ENCODE measurements at regions not wholly inside any gene's neighbourhood (a gene's known extent, or its start where the extent isn't known, plus 50 kb on each side); places are given as distances from the start of the nearest gene placed in this dataset.

DNA sequence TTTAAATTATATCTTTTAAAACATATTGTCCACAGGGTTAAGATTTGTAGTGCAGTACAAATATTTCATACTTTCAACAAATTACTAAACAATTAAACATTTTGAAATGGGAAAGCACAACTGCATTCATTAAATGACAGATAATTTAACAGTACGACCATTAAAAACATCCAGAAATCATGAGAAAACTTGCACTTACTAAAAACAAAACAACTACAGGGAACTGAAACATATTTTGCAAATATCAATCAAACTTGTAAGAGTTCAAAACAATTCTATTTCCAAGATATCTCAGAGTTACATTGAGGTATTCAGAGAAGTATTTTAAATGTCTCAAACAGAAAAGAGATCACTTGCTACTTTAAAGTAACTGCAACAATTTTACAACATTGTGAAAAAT, 478.5 kb upstream of the PCDH10 start:
- H3K9ac ChIP-seq (ENCODE audit: low read length) = no peak overlapping the region
- no peaks in the 10 kb centered on the region for H3K36me3 ChIP-seq (ENCODE audit: insufficient read depth, low read length)
- no peaks in the 10 kb centered on the region for H4K20me1 ChIP-seq (ENCODE audit: insufficient read depth)
- no peaks in the 10 kb centered on the region for H3F3A ChIP-seq (ENCODE audit: insufficient read depth, low read length, poor library complexity, severe bottlenecking)
- H3K79me2 ChIP-seq (replicated peaks; ENCODE audit: insufficient read depth, low read length) = no peaks in the 10 kb centered on the region
- no peak overlapping the region for H2AFZ ChIP-seq (ENCODE audit: low read depth, low read length)
- H3K27ac ChIP-seq (ENCODE audit: low read length) = no peak overlapping the region
- H3K27me3 ChIP-seq (ENCODE audit: insufficient read depth, low read depth, low read length) = no peaks in the 10 kb centered on the region
- no peaks in the 10 kb centered on the region for H3K9me3 ChIP-seq (ENCODE audit: low read length)
- H3K4me2 ChIP-seq (ENCODE audit: low read length) = no peak overlapping the region
- TF ChIP-seq, protein P1, sequence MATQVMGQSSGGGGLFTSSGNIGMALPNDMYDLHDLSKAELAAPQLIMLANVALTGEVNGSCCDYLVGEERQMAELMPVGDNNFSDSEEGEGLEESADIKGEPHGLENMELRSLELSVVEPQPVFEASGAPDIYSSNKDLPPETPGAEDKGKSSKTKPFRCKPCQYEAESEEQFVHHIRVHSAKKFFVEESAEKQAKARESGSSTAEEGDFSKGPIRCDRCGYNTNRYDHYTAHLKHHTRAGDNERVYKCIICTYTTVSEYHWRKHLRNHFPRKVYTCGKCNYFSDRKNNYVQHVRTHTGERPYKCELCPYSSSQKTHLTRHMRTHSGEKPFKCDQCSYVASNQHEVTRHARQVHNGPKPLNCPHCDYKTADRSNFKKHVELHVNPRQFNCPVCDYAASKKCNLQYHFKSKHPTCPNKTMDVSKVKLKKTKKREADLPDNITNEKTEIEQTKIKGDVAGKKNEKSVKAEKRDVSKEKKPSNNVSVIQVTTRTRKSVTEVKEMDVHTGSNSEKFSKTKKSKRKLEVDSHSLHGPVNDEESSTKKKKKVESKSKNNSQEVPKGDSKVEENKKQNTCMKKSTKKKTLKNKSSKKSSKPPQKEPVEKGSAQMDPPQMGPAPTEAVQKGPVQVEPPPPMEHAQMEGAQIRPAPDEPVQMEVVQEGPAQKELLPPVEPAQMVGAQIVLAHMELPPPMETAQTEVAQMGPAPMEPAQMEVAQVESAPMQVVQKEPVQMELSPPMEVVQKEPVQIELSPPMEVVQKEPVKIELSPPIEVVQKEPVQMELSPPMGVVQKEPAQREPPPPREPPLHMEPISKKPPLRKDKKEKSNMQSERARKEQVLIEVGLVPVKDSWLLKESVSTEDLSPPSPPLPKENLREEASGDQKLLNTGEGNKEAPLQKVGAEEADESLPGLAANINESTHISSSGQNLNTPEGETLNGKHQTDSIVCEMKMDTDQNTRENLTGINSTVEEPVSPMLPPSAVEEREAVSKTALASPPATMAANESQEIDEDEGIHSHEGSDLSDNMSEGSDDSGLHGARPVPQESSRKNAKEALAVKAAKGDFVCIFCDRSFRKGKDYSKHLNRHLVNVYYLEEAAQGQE (IDR thresholded peaks at IDR 0.05; ENCODE audit: borderline replicate concordance) = no peak
- TF ChIP-seq RAD21 (conservative IDR thresholded peaks at IDR 0.05) = no peak
- TF ChIP-seq, protein P2, sequence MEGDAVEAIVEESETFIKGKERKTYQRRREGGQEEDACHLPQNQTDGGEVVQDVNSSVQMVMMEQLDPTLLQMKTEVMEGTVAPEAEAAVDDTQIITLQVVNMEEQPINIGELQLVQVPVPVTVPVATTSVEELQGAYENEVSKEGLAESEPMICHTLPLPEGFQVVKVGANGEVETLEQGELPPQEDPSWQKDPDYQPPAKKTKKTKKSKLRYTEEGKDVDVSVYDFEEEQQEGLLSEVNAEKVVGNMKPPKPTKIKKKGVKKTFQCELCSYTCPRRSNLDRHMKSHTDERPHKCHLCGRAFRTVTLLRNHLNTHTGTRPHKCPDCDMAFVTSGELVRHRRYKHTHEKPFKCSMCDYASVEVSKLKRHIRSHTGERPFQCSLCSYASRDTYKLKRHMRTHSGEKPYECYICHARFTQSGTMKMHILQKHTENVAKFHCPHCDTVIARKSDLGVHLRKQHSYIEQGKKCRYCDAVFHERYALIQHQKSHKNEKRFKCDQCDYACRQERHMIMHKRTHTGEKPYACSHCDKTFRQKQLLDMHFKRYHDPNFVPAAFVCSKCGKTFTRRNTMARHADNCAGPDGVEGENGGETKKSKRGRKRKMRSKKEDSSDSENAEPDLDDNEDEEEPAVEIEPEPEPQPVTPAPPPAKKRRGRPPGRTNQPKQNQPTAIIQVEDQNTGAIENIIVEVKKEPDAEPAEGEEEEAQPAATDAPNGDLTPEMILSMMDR (IDR thresholded peaks at IDR 0.05; ENCODE audit: poor library complexity, severe bottlenecking) = no peak
- TF ChIP-seq EP300 (conservative IDR thresholded peaks at IDR 0.05; ENCODE audit: poor library complexity, severe bottlenecking) = no peak
- TF ChIP-seq TAF1 (IDR thresholded peaks at IDR 0.05; ENCODE audit: low read depth) = no peak
- no peak for TF ChIP-seq MXI1 (conservative IDR thresholded peaks at IDR 0.05; ENCODE audit: poor library complexity, severe bottlenecking)
- TF ChIP-seq SMC3 (conservative IDR thresholded peaks at IDR 0.05; ENCODE audit: poor library complexity) = no peak
- no peak for TF ChIP-seq EZH2 (IDR thresholded peaks at IDR 0.05; ENCODE audit: borderline replicate concordance, insufficient read depth, low read length, poor library complexity, severe bottlenecking)
- no peak overlapping the region for H3K4me3 ChIP-seq (ENCODE audit: low read length)
- H3K9me2 ChIP-seq (ENCODE audit: insufficient read depth, low read length) = no peaks in the 10 kb centered on the region

DNA sequence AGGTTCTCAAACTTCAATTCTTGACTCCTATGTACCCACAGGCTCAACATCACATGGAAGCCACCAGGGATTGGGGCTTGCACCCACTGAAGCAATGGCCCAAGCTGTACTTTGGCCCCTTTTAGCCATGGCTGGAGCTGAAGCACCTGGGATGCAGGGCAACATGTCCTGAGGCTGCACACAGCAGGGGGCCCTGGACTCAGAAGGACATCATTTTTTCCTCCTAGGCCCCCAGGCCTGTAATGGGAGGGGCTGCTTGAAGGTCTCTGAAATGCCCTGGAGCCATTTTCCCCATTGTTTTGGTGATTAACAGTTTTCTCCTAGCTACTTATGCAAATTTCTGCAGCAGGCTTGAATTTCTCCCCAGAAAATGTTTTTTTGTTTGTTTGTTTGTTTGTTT, 465.1 kb upstream of the PCDH10 start:
- H3K4me2 ChIP-seq (ENCODE audit: low read length) = no peak overlapping the region
- no peaks in the 10 kb centered on the region for H3K9me3 ChIP-seq (ENCODE audit: low read length)
- no peaks in the 10 kb centered on the region for H3K27me3 ChIP-seq (ENCODE audit: insufficient read depth, low read depth, low read length)

More for the DNA sequence above, 465.1 kb upstream of the PCDH10 start:
- Histone ChIP-seq H3K36me3 (ENCODE audit: insufficient read depth, low read length) (no peaks in the 10 kb centered on the region), H2AFZ (ENCODE audit: low read depth, low read length) (no peak overlapping the region), H3K9ac (ENCODE audit: low read length) (no peak overlapping the region), H3K27ac (ENCODE audit: low read length) (no peak overlapping the region), H3K9me2 (ENCODE audit: insufficient read depth, low read length) (no peaks in the 10 kb centered on the region), H3K4me3 (ENCODE audit: low read length) (no peak overlapping the region), H3F3A (ENCODE audit: insufficient read depth, low read length, poor library complexity, severe bottlenecking) (no peaks in the 10 kb centered on the region), H4K20me1 (ENCODE audit: insufficient read depth) (no peaks in the 10 kb centered on the region), H3K79me2 (replicated peaks; ENCODE audit: insufficient read depth, low read length) (no peaks in the 10 kb centered on the region)
- no peak for TF ChIP-seq POLR2AphosphoS5 (IDR thresholded peaks at IDR 0.05)
- TF ChIP-seq SMC3 (conservative IDR thresholded peaks at IDR 0.05; ENCODE audit: poor library complexity) = no peak
- no peak for TF ChIP-seq RAD21 (conservative IDR thresholded peaks at IDR 0.05)
- TF ChIP-seq EP300 (conservative IDR thresholded peaks at IDR 0.05; ENCODE audit: poor library complexity, severe bottlenecking) = no peak
- TF ChIP-seq MXI1 (conservative IDR thresholded peaks at IDR 0.05; ENCODE audit: poor library complexity, severe bottlenecking) = no peak
- TF ChIP-seq TAF1 (IDR thresholded peaks at IDR 0.05; ENCODE audit: low read depth) = no peak
- no peak for TF ChIP-seq EZH2 (IDR thresholded peaks at IDR 0.05; ENCODE audit: borderline replicate concordance, insufficient read depth, low read length, poor library complexity, severe bottlenecking)
- TF ChIP-seq, protein P1 (IDR thresholded peaks at IDR 0.05; ENCODE audit: borderline replicate concordance) = no peak
- TF ChIP-seq, protein P2 (IDR thresholded peaks at IDR 0.05; ENCODE audit: poor library complexity, severe bottlenecking) = no peak
